OCI-LY1 (cell line): ENCODE measurements at regions not wholly inside any gene's neighbourhood (a gene's known extent, or its start where the extent isn't known, plus 50 kb on each side); places are given as distances from the start of the nearest gene placed in this dataset.

ENCODE experiments used
- EZH2 ChIP-seq: fragments of 200-600 bp; sonication (generic), shearing (Covaris generic); IDR thresholded peaks from 2 replicates; pipeline ENCODE4 v1.8.0; 2017; ENCODE audit warnings: borderline replicate concordance, mixed run types, mild to moderate bottlenecking, antibody characterized with exemption, low read length, moderate library complexity, mixed read lengths
- TF ChIP-seq, protein P1 (sequence below): fragments of 200-600 bp; sonication (generic), shearing (Covaris generic); IDR thresholded peaks from 2 replicates; pipeline ENCODE4 v1.5.1; 2017; ENCODE audit warnings: mild to moderate bottlenecking, antibody characterized with exemption, low read length, moderate library complexity, mixed read lengths

DNA sequence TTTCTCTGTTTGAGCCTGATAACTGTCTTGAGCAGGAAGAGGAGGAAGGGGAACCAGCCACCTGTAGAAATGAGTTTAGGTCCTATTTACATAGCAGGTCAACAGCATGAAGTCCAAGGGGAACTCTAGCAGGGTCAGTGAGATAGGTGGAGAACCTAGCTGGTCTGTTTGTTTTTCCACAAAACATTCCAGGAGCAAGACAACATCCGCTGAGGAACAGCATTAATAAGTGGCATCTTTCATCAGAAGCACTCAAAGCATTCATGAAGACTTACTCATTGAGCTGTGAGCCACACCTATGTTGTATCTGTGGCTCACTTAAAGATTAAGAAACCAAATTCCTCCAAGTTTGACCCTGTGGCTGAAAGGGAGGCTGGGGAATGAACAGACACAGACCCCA is 115.9 kb downstream of the ACTBL2 start:
- TF ChIP-seq, protein P1, sequence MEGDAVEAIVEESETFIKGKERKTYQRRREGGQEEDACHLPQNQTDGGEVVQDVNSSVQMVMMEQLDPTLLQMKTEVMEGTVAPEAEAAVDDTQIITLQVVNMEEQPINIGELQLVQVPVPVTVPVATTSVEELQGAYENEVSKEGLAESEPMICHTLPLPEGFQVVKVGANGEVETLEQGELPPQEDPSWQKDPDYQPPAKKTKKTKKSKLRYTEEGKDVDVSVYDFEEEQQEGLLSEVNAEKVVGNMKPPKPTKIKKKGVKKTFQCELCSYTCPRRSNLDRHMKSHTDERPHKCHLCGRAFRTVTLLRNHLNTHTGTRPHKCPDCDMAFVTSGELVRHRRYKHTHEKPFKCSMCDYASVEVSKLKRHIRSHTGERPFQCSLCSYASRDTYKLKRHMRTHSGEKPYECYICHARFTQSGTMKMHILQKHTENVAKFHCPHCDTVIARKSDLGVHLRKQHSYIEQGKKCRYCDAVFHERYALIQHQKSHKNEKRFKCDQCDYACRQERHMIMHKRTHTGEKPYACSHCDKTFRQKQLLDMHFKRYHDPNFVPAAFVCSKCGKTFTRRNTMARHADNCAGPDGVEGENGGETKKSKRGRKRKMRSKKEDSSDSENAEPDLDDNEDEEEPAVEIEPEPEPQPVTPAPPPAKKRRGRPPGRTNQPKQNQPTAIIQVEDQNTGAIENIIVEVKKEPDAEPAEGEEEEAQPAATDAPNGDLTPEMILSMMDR = no peak
- TF ChIP-seq EZH2 = no peak
